Fibroblast of villous mesenchyme (primary cell): ENCODE measurements at regions not wholly inside any gene's neighbourhood (a gene's known extent, or its start where the extent isn't known, plus 50 kb on each side); places are given as distances from the start of the nearest gene placed in this dataset.

Source experiments
- DNase-seq: peaks from one replicate; pipeline ENCODE4 v3.0.0-alpha.2; 2010; ENCODE audit warnings: low read depth
- H3K4me3 ChIP-seq: 2 replicates; pipeline ENCODE4 v1.5.1; 2011; ENCODE audit warnings: low read depth, mild to moderate bottlenecking, low read length
- CTCF ChIP-seq: IDR thresholded peaks from 2 replicates; pipeline ENCODE4 v1.5.1; 2012; ENCODE audit warnings: low read depth, mild to moderate bottlenecking, low read length; ENCODE audit not compliant: insufficient read depth

- TF ChIP-seq CTCF: no peak
- DNase-seq: no peak
Measured at GRCh38 chr5:167447466-167448375, 843.7 kb upstream of the WWC1 start.

GRCh38 chr5:167448376-167448775, 843.1 kb upstream of the WWC1 start:
- TF ChIP-seq CTCF: no peak
- no peak for DNase-seq
- no peak overlapping the region for H3K4me3 ChIP-seq

More at GRCh38 chr5:167447466-167448375, 843.7 kb upstream of the WWC1 start:
- H3K4me3 ChIP-seq: no peak overlapping the region

- no peak for TF ChIP-seq CTCF
- H3K4me3 ChIP-seq: no peak overlapping the region
- DNase-seq: no peak
Measured at GRCh38 chr5:167451076-167451475, 840.4 kb upstream of the WWC1 start.

- H3K4me3 ChIP-seq: no peak overlapping the region
- no peak for DNase-seq
- TF ChIP-seq CTCF: no peak
Measured at GRCh38 chr5:167452136-167452535, 839.3 kb upstream of the WWC1 start.

- no peak for TF ChIP-seq CTCF
- no peak overlapping the region for H3K4me3 ChIP-seq
- no peak for DNase-seq
Measured at GRCh38 chr5:167453246-167454030, 838.0 kb upstream of the WWC1 start.

GRCh38 chr5:167458412-167458811, 833.0 kb upstream of the WWC1 start:
- no peak overlapping the region for H3K4me3 ChIP-seq
- TF ChIP-seq CTCF: no peak
- DNase-seq: no peak
